ENCODE measurements at regions not wholly inside any gene's neighbourhood (a gene's known extent, or its start where the extent isn't known, plus 50 kb on each side); places are given as distances from the start of the nearest gene placed in this dataset.
"Not testable (repeated sequence)": the region's sequence is repeated elsewhere in the genome, so short reads cannot be mapped to it uniquely, and the experiment has no call there.

DNA sequence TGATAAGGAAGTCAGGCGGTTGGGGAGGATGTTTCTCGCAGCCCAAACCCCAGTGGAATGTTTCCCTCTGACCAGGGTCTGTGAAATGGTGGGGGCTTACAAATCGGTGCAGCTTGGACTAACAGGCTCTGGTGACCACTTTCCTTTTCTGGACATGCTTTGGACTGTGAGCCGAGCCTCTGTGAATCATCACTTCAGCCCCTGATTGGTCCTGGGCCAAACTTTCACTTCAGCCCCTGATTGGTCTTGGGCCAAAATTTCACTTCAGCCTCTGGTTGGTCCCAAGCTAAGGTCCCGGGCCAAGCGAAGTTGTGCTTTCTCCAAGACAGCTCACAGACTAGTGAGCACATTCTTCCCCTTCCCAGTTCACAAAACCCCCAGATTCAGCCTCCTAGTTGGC is 223.7 kb upstream of the ANKRD20A1 start:
- DNase-seq = not testable (repeated sequence)

DNA sequence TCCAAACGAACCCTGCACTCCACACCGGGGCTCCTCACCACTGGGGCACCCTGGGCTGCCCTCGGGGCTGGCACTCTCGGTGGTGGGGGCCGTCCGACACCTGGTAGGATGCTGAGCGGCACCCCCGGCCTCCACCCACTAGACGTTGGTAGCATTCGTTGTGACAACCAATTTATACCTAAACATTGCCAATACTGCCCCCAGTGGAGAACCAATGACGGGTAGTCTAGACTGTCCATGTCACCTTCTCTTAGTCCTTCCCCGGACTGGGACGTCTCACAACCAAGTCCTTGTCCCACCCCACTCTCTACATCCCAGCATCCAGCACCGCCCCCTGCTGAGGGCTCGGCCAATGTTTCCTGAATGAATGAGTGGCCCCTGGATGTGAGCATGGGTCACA is 246.8 kb upstream of the ANKRD20A1 start:
- not testable (repeated sequence) for DNase-seq

DNA sequence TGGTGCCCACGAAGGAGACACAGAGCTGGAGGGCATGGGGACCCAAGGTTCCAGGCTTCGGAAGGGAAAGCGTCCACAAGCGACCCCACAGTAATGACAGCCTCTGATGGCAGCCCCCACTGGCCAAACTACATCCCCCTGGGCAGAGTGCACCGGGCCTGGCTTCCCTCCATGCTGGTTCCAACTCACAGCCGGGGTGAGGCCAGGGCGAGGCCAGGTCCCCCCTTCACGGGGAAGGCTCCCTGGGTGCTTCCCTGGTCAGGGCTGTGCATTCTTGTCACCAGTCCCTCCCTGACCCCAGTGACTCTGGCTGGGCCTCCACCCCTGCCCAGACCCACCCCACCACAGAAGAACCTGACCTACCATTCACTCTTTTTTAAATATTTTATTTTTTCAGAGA is 248.9 kb upstream of the ANKRD20A1 start:
- not testable (repeated sequence) for DNase-seq

- not testable (repeated sequence) for DNase-seq
These were observed 249.3 kb upstream of the ANKRD20A1 start for GRCh38 chr9:67609435-67609834.

DNA sequence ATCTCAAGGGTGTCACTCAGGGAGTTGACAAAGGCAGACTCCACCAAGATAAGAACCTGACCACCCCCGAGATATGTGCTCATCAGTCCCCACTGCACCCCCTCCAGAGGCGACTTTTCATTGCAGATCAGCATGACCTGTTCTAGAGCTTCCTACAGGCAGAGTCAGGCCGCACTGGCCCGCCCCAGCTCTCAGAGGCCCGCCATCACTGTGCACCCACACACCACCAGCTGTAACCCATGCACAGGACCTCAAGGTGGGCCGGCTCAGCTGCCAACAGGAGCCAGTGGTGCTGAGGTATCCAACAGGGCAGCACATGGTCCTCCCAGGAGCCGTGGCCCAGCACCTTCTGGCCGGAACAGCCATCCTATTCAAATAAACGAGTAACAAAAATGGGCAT is 253.6 kb upstream of the ANKRD20A1 start:
- DNase-seq = not testable (repeated sequence)

GRCh38 chr9:67603609-67604008 is 255.1 kb upstream of the ANKRD20A1 start:
- not testable (repeated sequence) for DNase-seq

DNA sequence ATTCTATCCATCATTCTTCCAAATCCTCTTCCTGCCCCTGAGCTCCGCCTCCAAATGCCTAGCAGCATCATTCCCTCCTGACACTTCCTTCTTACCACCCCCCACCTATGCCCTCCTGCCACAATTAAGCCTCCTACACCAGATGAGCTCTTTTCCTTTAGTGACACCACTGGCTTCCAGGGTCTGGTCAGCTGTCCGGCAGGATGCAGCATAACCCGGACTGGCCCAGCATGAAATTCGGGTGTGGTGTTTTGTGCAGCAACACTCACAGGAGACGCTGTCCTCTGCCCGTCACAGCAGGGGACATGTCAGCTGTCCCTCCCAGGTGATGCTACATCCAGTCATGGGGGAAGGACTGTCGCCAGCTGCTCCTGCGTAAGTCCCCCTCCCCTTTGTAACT is 266.3 kb upstream of the ANKRD20A1 start:
- DNase-seq = not testable (repeated sequence)

DNA sequence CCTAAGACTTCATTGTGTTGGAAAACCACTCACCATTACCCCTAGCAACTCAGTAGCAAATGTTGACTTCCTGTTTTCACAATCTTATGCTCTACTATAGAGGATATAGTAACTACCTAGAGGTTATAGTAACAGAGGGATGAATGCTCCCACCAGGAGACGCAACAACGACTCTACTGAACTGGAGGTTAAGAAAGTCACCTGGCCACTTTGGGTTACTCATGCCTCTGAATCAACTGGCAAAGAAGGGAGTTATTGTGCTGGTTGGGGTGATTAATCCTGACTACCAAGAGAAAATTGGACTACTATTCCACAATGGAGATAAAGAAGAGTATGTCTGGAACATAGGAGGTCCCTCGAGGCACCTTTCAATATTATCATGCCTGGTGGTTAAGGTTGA is 302.9 kb upstream of the ANKRD20A1 start:
- not testable (repeated sequence) for DNase-seq

GRCh38 chr9:67550044-67550443 is 308.7 kb upstream of the ANKRD20A1 start:
- not testable (repeated sequence) for DNase-seq

- not testable (repeated sequence) for DNase-seq
These were observed 328.9 kb upstream of the ANKRD20A1 start for GRCh38 chr9:67529834-67530233.

GRCh38 chr9:67516938-67517337 is 341.8 kb upstream of the ANKRD20A1 start:
- not testable (repeated sequence) for DNase-seq

DNA sequence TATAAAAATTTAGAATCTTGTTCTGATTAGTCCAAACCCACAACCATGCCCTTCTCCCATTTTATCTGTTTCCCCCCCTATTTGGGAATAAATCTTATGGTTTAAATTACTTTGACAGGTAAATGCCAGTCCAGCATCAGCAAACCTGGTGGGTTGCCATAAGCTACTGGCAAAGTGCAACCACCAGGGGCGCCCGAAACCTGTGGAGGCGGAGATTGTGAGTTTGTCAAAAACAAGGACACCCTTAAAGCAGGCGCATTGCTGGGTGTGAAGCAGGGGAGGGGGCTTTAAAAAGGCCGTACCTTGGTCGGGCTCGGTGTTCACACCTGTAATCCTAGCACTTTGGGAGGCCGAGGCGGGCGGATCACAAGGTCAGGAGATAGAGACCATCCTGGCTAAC is 344.1 kb upstream of the ANKRD20A1 start:
- not testable (repeated sequence) for DNase-seq

- not testable (repeated sequence) for DNase-seq
These were observed 354.9 kb upstream of the ANKRD20A1 start for GRCh38 chr9:67503728-67504369.

DNA sequence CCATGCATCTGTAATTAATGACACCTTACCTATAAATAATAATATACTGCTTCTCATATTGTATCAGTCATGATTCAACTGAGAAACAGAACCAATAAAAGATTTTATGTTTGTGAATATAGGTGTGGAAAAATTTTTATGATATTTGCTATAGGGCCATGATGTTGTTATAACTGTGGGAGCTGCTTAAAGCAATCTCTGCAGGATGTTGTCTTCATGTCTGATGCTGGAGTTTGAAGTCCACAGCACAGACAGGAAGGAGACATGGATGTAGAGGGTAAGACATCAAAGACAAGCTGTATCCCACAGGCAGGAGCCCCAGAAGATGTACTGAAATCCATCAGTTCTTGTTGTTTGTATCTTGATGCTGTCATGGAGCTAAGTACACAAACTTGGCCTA is 366.7 kb upstream of the ANKRD20A1 start:
- DNase-seq = not testable (repeated sequence)

DNA sequence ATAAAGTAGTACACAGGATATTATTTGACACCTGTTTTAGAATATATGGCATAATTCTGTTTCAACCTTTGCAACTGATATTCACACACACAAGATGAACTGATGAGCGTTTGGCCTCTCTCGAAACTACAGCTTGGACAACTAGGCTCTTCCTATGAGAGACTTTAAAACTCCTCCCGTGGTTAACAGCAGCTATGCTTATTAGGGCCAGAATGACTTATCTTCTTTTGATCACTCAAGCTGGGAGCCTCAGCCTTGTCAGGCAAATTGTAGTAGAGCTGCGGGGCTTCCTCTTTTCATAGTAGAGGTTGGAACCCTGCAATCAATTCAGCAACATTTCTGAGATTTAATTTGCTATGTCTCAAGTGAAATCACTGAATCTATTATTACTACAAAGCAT is 381.3 kb upstream of the ANKRD20A1 start:
- not testable (repeated sequence) for DNase-seq

DNA sequence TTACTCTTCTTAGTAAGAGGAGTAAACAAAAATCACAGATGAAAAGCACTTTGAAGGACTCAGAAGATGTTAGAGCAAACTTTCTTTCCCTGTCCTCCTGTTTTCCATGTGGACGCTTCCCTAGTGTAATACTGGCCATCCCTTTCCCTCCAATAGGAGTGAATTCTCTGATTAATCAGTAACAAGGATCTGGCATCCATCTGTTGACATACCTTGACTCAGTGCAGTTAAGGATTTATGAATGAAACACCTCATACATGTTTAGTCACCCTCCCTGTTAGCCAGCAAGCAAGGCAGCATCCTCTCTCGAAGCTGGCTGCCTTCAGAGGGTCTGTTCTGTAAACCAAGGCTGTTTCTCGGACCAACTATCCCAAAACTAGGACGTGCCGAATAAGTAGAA is 388.0 kb upstream of the ANKRD20A1 start:
- not testable (repeated sequence) for DNase-seq

DNA sequence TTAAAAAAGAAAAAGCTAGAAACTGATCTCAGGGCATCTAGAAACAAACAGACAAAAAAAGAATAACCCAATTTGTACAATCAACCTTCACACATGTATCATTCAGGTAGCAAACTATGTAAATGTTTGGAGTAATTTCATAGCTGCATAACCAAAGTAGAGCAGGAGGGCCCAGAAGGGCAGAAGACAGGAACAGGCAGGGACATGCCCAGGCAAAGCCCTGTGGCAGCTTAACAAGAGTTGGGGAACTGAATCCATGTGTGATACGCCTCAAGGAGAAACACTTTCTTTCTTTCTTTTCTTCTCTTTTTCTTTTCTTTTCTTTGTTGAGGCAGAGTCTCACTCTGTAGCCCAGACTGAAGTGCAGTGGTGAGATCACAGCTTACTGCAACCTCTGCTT is 390.4 kb upstream of the ANKRD20A1 start:
- not testable (repeated sequence) for DNase-seq

- DNase-seq = not testable (repeated sequence)
These were observed 396.7 kb upstream of the ANKRD20A1 start for GRCh38 chr9:67461796-67462757.

DNA sequence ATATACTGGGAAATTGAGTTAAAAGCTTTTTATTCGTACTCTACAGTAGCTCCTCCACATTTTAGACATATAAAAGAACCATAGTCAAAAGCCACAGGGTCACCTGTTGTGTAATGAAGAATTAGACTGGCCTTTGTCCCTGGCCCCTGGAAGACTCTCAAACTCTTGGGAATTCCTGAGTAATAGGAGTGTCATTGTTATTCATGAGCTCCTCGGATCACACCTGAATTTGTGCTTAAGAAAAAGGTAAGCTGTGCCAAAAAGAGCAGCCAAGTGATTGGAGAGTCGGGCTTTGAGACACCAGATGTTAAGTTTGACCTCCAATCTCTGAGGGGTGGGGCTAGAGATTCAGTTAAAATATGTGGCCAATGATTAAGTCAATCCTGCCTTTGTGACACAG is 405.8 kb upstream of the ANKRD20A1 start:
- DNase-seq = not testable (repeated sequence)

DNA sequence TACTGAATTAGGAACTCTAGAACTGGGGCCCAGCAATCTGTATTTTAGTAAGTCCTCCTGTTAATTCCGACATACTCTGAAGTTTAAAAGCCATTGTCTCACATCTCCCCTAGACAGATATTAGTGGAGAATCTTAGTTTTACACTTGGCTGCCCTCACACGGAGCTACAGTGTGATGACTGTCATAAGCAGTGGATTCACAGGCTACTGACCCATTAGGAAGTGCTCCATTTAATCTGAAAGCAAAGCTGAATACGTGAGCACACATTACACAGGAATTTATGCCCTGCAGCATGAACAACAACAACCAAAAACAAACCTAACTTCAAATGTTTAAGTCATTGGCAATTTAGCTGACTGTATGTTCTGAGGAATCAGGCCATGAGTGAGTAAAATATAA is 416.4 kb upstream of the ANKRD20A1 start:
- DNase-seq = not testable (repeated sequence)

DNA sequence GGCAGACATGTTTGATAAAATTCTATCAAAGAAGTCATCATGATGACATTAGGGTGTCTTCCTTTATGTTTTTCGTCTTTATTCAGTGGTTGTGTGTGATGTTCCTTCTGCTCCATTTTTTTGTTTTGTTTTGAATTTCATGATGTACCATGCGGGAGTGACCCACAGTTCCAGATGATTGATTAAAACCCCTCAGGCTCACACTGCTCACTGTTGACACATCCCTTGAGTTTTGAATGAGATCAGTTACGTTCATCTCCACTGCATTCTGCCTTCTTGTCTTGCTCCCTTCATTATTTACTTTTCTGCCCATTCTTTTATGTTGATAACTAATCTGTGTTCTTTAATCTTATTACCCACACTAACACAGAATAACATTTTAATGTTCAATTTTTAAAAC is 421.7 kb upstream of the ANKRD20A1 start:
- not testable (repeated sequence) for DNase-seq

DNA sequence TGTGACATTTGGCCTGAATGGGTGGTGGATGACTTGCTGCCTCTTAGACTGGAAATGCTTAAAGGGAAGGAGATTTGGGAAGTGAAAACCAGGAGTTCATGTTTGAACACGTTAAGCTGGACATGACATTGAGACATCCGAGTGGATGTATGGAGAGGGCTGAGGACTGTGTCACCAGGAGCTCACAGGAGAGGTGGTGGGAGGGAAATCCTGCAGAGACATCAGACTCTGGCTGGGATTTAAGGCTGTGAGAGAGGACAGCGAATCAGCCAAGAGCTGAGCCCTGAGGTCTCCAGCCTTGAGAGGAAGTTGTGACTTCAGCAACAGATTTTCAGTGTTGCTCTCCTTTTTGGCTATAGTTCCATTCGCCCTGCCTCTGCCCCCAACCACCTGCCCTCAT is 432.5 kb upstream of the SPATA31A3 start:
- DNase-seq = not testable (repeated sequence)

GRCh38 chr9:67423049-67423728 is 430.8 kb upstream of the SPATA31A3 start:
- DNase-seq = not testable (repeated sequence)

Data from fibroblast of skin of right biceps (primary cell).